ENCODE measurements at regions not wholly inside any gene's neighbourhood (a gene's known extent, or its start where the extent isn't known, plus 50 kb on each side); places are given as distances from the start of the nearest gene placed in this dataset.

- no peak for DNase-seq
These were observed 55.5 kb upstream of the BCAT1 start for GRCh38 chr12:25004447-25004846.

GRCh38 chr12:25001311-25001710 lies 52.4 kb upstream of the BCAT1 start:
- DNase-seq: no peak

Measured in NCI-H345 (cell line).